ENCODE measurements at regions not wholly inside any gene's neighbourhood (a gene's known extent, or its start where the extent isn't known, plus 50 kb on each side); places are given as distances from the start of the nearest gene placed in this dataset.

GRCh38 chr2:236512267-236512666 lies 57.4 kb upstream of the ACKR3 start:
- no peaks in the 10 kb centered on the region for H3K9me3 Mint-ChIP-seq (ENCODE audit: low read depth, unreplicated experiment)
- TF ChIP-seq, protein P1, sequence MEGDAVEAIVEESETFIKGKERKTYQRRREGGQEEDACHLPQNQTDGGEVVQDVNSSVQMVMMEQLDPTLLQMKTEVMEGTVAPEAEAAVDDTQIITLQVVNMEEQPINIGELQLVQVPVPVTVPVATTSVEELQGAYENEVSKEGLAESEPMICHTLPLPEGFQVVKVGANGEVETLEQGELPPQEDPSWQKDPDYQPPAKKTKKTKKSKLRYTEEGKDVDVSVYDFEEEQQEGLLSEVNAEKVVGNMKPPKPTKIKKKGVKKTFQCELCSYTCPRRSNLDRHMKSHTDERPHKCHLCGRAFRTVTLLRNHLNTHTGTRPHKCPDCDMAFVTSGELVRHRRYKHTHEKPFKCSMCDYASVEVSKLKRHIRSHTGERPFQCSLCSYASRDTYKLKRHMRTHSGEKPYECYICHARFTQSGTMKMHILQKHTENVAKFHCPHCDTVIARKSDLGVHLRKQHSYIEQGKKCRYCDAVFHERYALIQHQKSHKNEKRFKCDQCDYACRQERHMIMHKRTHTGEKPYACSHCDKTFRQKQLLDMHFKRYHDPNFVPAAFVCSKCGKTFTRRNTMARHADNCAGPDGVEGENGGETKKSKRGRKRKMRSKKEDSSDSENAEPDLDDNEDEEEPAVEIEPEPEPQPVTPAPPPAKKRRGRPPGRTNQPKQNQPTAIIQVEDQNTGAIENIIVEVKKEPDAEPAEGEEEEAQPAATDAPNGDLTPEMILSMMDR (IDR thresholded peaks at IDR 0.05; ENCODE audit: unreplicated experiment) = no peak
- H3K4me1 Mint-ChIP-seq (ENCODE audit: low read depth, unreplicated experiment) = no peaks in the 10 kb centered on the region
- no TSS peak for BruUV-seq (replicated peaks)
- H3K27ac Mint-ChIP-seq (ENCODE audit: unreplicated experiment) = no peak overlapping the region
- no peaks in the 10 kb centered on the region for H3K36me3 Mint-ChIP-seq (ENCODE audit: insufficient read depth, unreplicated experiment)
- CTCF ChIA-PET = interaction anchor here (1.4 to 4.0 kb wide), 7 partner anchors 10 to 549 kb away, joined by 4 to 40 read pairs (median 7); partner anchors contain the start of gene ACKR3
- H3K27me3 Mint-ChIP-seq (ENCODE audit: unreplicated experiment) = peaks cover 14% of the 10 kb centered on the region
- H3K4me3 Mint-ChIP-seq (ENCODE audit: low read depth, unreplicated experiment) = no peak overlapping the region
- intact Hi-C loops (cut with micrococcal nuclease; ENCODE audit: unreplicated experiment) = loop anchor here (2.0 kb wide), 1 partner anchor 549 kb away; no protein-coding TSS in a partner anchor
- DNase-seq = no peak

DNA sequence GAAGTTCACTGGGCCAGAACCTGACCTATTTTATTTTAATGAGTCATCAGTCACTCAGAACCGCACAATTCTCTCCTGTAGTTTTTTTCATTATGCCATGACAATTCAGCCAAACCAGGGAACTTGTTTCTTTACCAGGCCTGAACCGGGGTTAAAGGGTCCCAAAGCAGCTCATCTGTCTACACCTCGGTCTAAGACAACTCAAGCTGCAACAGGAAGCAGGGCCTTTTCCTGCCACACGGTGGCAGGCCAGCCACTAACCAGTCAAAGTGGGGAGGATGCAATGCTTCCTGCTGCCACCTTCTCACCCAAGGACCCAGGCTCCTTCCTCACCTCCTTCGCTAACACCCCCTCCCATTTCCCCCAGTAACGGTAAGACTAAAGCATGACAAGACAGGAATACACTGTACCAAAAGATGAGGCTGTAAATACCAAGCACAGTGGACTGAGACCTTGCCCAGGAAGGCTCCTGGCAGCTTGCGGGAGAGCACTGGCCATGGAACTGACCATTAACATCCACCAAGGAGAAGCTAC lies 56.7 kb upstream of the ACKR3 start:
- no peaks in the 10 kb centered on the region for H3K36me3 Mint-ChIP-seq (ENCODE audit: insufficient read depth, unreplicated experiment)
- no peaks in the 10 kb centered on the region for H3K9me3 Mint-ChIP-seq (ENCODE audit: low read depth, unreplicated experiment)
- H3K27me3 Mint-ChIP-seq (ENCODE audit: unreplicated experiment) = peaks cover 14% of the 10 kb centered on the region
- H3K27ac Mint-ChIP-seq (ENCODE audit: unreplicated experiment) = no peak overlapping the region
- DNase-seq = peak; percentile 68
- BruUV-seq (replicated peaks) = no TSS peak
- TF ChIP-seq, protein P1 (IDR thresholded peaks at IDR 0.05; ENCODE audit: unreplicated experiment) = peak; percentile 86
- no peak overlapping the region for H3K4me3 Mint-ChIP-seq (ENCODE audit: low read depth, unreplicated experiment)
- CTCF ChIA-PET = interaction anchor here (0.6 to 4.0 kb wide), 10 partner anchors 11 to 548 kb away, joined by 3 to 40 read pairs (median 6); partner anchors contain the start of gene ACKR3
- intact Hi-C loops (cut with micrococcal nuclease; ENCODE audit: unreplicated experiment) = loop anchor here (1.0 to 2.0 kb wide), 3 partner anchors 56 to 548 kb away; partner anchors contain the start of gene ACKR3
- H3K4me1 Mint-ChIP-seq (ENCODE audit: low read depth, unreplicated experiment) = no peaks in the 10 kb centered on the region

DNA sequence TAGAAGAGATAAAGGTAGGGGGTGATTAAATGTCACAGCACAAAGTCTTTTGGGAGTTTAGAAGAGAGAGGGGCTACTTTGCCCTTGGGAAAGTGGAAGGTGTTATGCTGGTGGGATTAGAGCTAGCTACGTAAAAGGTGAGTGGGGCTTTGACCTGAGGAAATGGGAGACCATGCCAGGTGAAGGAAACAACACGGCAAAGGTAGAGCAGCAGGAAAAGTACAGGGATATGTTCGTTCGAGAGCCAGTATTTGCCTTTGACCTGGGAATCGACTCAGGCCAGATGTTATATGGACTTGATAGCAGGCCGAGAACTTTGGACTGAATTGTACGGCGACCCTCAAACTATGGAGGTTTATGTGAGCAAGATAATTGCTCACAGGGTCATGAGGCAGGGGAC lies 55.7 kb upstream of the ACKR3 start:
- no peaks in the 10 kb centered on the region for H3K36me3 Mint-ChIP-seq (ENCODE audit: insufficient read depth, unreplicated experiment)
- TF ChIP-seq, protein P1 (IDR thresholded peaks at IDR 0.05; ENCODE audit: unreplicated experiment) = no peak
- CTCF ChIA-PET = interaction anchor here (0.6 to 4.0 kb wide), 7 partner anchors 13 to 515 kb away, joined by 3 to 40 read pairs (median 8); partner anchors contain the start of gene ACKR3
- no TSS peak for BruUV-seq (replicated peaks)
- H3K9me3 Mint-ChIP-seq (ENCODE audit: low read depth, unreplicated experiment) = no peaks in the 10 kb centered on the region
- no peak overlapping the region for H3K4me3 Mint-ChIP-seq (ENCODE audit: low read depth, unreplicated experiment)
- DNase-seq = no peak
- no peaks in the 10 kb centered on the region for H3K4me1 Mint-ChIP-seq (ENCODE audit: low read depth, unreplicated experiment)
- intact Hi-C loops (cut with micrococcal nuclease; ENCODE audit: unreplicated experiment) = loop anchor here (1.0 to 2.0 kb wide), 3 partner anchors 55 to 547 kb away; partner anchors contain the start of gene ACKR3
- H3K27ac Mint-ChIP-seq (ENCODE audit: unreplicated experiment) = no peak overlapping the region
- peaks cover 5% of the 10 kb centered on the region for H3K27me3 Mint-ChIP-seq (ENCODE audit: unreplicated experiment)

DNA sequence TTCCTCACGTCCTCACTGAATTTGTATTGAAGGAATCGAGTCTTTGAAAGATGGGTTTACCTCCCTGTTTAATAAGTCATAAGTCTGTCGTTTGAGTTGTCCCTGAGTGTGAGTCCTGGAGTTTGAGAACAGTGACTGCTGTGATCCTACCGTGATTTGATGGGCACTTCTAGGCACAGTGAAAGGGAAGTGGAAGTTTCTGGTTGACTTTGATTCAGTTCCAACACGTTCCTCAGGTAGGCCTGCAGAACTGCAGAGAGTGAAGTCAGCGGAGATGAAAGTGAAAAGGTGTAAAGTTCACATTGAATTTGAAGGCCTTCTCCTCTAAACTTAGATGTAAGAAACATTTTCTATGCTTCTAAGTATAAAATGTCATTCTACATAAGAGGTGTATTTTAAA lies 52.9 kb upstream of the ACKR3 start:
- intact Hi-C loops (cut with micrococcal nuclease; ENCODE audit: unreplicated experiment) = no loop called here
- no TSS peak for BruUV-seq (replicated peaks)
- Mint-ChIP-seq H3K36me3 (ENCODE audit: insufficient read depth, unreplicated experiment) (no peaks in the 10 kb centered on the region), H3K4me3 (ENCODE audit: low read depth, unreplicated experiment) (no peak overlapping the region), H3K27me3 (ENCODE audit: unreplicated experiment) (peaks cover 20% of the 10 kb centered on the region), H3K9me3 (ENCODE audit: low read depth, unreplicated experiment) (no peaks in the 10 kb centered on the region), H3K4me1 (ENCODE audit: low read depth, unreplicated experiment) (no peaks in the 10 kb centered on the region), H3K27ac (ENCODE audit: unreplicated experiment) (no peak overlapping the region)
- no peak for DNase-seq
- TF ChIP-seq, protein P1 (IDR thresholded peaks at IDR 0.05; ENCODE audit: unreplicated experiment) = no peak
- CTCF ChIA-PET = interaction anchor here (1.4 kb wide), 1 partner anchor 11 kb away, joined by 16 read pairs; no protein-coding TSS in a partner anchor

Measured in Calu3 (cell line).